Neural cell (in vitro differentiated cells): ENCODE measurements at regions not wholly inside any gene's neighbourhood (a gene's known extent, or its start where the extent isn't known, plus 50 kb on each side); places are given as distances from the start of the nearest gene placed in this dataset.

Experiments
- H2AFZ ChIP-seq: fragments of 200-600, 300-800 bp; sonication (generic), shearing (Covaris generic); 2 replicates; pipeline ENCODE4 v1.6.0; 2014; ENCODE audit warnings: low read depth, mild to moderate bottlenecking, antibody characterized with exemption, low read length, moderate library complexity
- H3F3A ChIP-seq: fragments of 200-600 bp; shearing (Covaris generic); 2 replicates; pipeline ENCODE4 v1.6.1; 2016; ENCODE audit warnings: mild to moderate bottlenecking, moderate library complexity, mixed read lengths, antibody characterized with exemption, low read length; ENCODE audit not compliant: insufficient read depth, poor library complexity, severe bottlenecking
- H3K27ac ChIP-seq: fragments of 200-600, 300-800 bp; sonication (generic), shearing (Covaris generic); 2 replicates; pipeline ENCODE4 v1.5.1; 2014; ENCODE audit warnings: mild to moderate bottlenecking, low read length, moderate library complexity
- H3K27me3 ChIP-seq: fragments of 300-800, 200-600 bp; sonication (generic), shearing (Covaris generic); 2 replicates; pipeline ENCODE4 v1.6.0; 2014; ENCODE audit warnings: mild to moderate bottlenecking, low read depth, low read length, moderate library complexity; ENCODE audit not compliant: insufficient read depth
- H3K36me3 ChIP-seq: fragments of 300-800, 200-600 bp; sonication (generic), shearing (Covaris generic); 2 replicates; pipeline ENCODE4 v1.5.1; 2014; ENCODE audit warnings: mild to moderate bottlenecking, antibody characterized with exemption, low read length, moderate library complexity; ENCODE audit not compliant: insufficient read depth
- H3K4me2 ChIP-seq: fragments of 300-800, 200-600 bp; sonication (generic), shearing (Covaris generic); 2 replicates; pipeline ENCODE4 v1.6.0; 2014; ENCODE audit warnings: mild to moderate bottlenecking, low read length
- H3K4me3 ChIP-seq: fragments of 300-800, 200-600 bp; sonication (generic), shearing (Covaris generic); 2 replicates; pipeline ENCODE4 v1.5.1; 2014; ENCODE audit warnings: mild to moderate bottlenecking, low read length, moderate library complexity
- H3K79me2 ChIP-seq: fragments of 200-600 bp; shearing (Covaris generic); replicated peaks from 2 replicates; pipeline ENCODE4 v1.6.0; 2014; ENCODE audit warnings: mild to moderate bottlenecking, low read length, moderate library complexity; ENCODE audit not compliant: insufficient read depth
- H3K9ac ChIP-seq: fragments of 300-800, 200-600 bp; sonication (generic), shearing (Covaris generic); 2 replicates; pipeline ENCODE4 v1.6.1; 2016; ENCODE audit warnings: mild to moderate bottlenecking, low read length, mixed read lengths
- H3K9me2 ChIP-seq: fragments of 200-600 bp; shearing (Covaris generic); 2 replicates; pipeline ENCODE4 v1.6.1; 2016; ENCODE audit warnings: mild to moderate bottlenecking, low read length, mixed read lengths; ENCODE audit not compliant: insufficient read depth
- H3K9me3 ChIP-seq: fragments of 200-600, 300-800 bp; sonication (generic), shearing (Covaris generic); 2 replicates; pipeline ENCODE4 v1.6.1; 2016; ENCODE audit warnings: mild to moderate bottlenecking, mixed run types, low read length, moderate library complexity, mixed read lengths
- H4K20me1 ChIP-seq: fragments of 200-600 bp; shearing (Covaris generic); 2 replicates; pipeline ENCODE4 v1.6.1; 2016; ENCODE audit warnings: mild to moderate bottlenecking, mixed run types; ENCODE audit not compliant: insufficient read depth
- CTCF ChIP-seq: fragments of 450-650 bp; IDR thresholded peaks from 2 replicates; pipeline ENCODE4 v1.5.1; 2014; ENCODE audit warnings: antibody characterized with exemption, mild to moderate bottlenecking, moderate library complexity; ENCODE audit not compliant: poor library complexity, severe bottlenecking
- EP300 ChIP-seq: fragments of 450-650 bp; conservative IDR thresholded peaks from 2 replicates; pipeline ENCODE4 v1.6.1; 2014; ENCODE audit warnings: antibody characterized with exemption, mild to moderate bottlenecking, moderate library complexity; ENCODE audit not compliant: poor library complexity, severe bottlenecking
- EZH2 ChIP-seq: fragments of 200-600, 300-800 bp; shearing (Covaris generic), sonication (generic); IDR thresholded peaks from 2 replicates; pipeline ENCODE4 v1.6.1; 2014; ENCODE audit warnings: antibody characterized with exemption, low read length, borderline replicate concordance, mild to moderate bottlenecking; ENCODE audit not compliant: insufficient read depth, poor library complexity, severe bottlenecking
- MXI1 ChIP-seq: fragments of 450-650 bp; conservative IDR thresholded peaks from 2 replicates; pipeline ENCODE4 v1.6.1; 2014; ENCODE audit warnings: antibody characterized with exemption, mild to moderate bottlenecking; ENCODE audit not compliant: poor library complexity, severe bottlenecking
- POLR2AphosphoS5 ChIP-seq: IDR thresholded peaks from 2 replicates; pipeline ENCODE4 v1.6.1; 2012
- RAD21 ChIP-seq: fragments of 450-650 bp; conservative IDR thresholded peaks from 2 replicates; pipeline ENCODE4 v1.6.1; 2014; ENCODE audit warnings: antibody characterized with exemption, mild to moderate bottlenecking, moderate library complexity
- REST ChIP-seq: IDR thresholded peaks from 2 replicates; pipeline ENCODE4 v1.6.1; 2012; ENCODE audit warnings: borderline replicate concordance
- SMC3 ChIP-seq: fragments of 450-650 bp; conservative IDR thresholded peaks from 2 replicates; pipeline ENCODE4 v1.6.1; 2014; ENCODE audit warnings: antibody characterized with exemption, mild to moderate bottlenecking, moderate library complexity; ENCODE audit not compliant: poor library complexity
- TAF1 ChIP-seq: IDR thresholded peaks from 2 replicates; pipeline ENCODE4 v1.6.1; 2012; ENCODE audit warnings: low read depth

- no peak overlapping the region for H3K4me2 ChIP-seq
- no peak for TF ChIP-seq EP300
- no peak for TF ChIP-seq POLR2AphosphoS5
- no peak for TF ChIP-seq CTCF
- no peak for TF ChIP-seq REST
- TF ChIP-seq TAF1 = no peak
- TF ChIP-seq EZH2 = no peak
- TF ChIP-seq MXI1 = no peak
- no peaks in the 10 kb centered on the region for H3K9me3 ChIP-seq
- no peak overlapping the region for H3K27ac ChIP-seq
- no peak overlapping the region for H3K4me3 ChIP-seq
- H3K27me3 ChIP-seq = no peaks in the 10 kb centered on the region
- H4K20me1 ChIP-seq = no peaks in the 10 kb centered on the region
- no peak overlapping the region for H3K9ac ChIP-seq
- H3K9me2 ChIP-seq = no peaks in the 10 kb centered on the region
- no peaks in the 10 kb centered on the region for H3F3A ChIP-seq
- no peaks in the 10 kb centered on the region for H3K36me3 ChIP-seq
- H3K79me2 ChIP-seq = no peaks in the 10 kb centered on the region
- H2AFZ ChIP-seq = no peak overlapping the region
These were observed 340.5 kb upstream of the PRDM1 start for GRCh38 chr6:105745464-105746129.

GRCh38 chr6:105744815-105745214 is 341.3 kb upstream of the PRDM1 start:
- H4K20me1 ChIP-seq = no peaks in the 10 kb centered on the region
- H3K27me3 ChIP-seq = no peaks in the 10 kb centered on the region
- no peak overlapping the region for H2AFZ ChIP-seq
- no peak overlapping the region for H3K4me3 ChIP-seq
- no peaks in the 10 kb centered on the region for H3K9me3 ChIP-seq
- H3F3A ChIP-seq = no peaks in the 10 kb centered on the region
- no peak overlapping the region for H3K4me2 ChIP-seq
- H3K27ac ChIP-seq = no peak overlapping the region
- H3K36me3 ChIP-seq = no peaks in the 10 kb centered on the region
- no peaks in the 10 kb centered on the region for H3K79me2 ChIP-seq
- no peak overlapping the region for H3K9ac ChIP-seq
- no peaks in the 10 kb centered on the region for H3K9me2 ChIP-seq
- TF ChIP-seq REST (no peak), MXI1 (no peak), EZH2 (no peak), CTCF (no peak), RAD21 (no peak), EP300 (no peak), SMC3 (no peak), TAF1 (no peak), POLR2AphosphoS5 (no peak)
